ENCODE measurements at regions not wholly inside any gene's neighbourhood (a gene's known extent, or its start where the extent isn't known, plus 50 kb on each side); places are given as distances from the start of the nearest gene placed in this dataset.

- H3K4me3 ChIP-seq (ENCODE audit: low read depth, low read length), result no peak overlapping the region
- peak; percentile 9 for DNase-seq (ENCODE audit: low read depth)
- TF ChIP-seq MAX (IDR thresholded peaks at IDR 0.05; ENCODE audit: low read depth, low read length), result no peak
- no peak for TF ChIP-seq CTCF (IDR thresholded peaks at IDR 0.05; ENCODE audit: low read depth, low read length)
- no peak for TF ChIP-seq MYC (IDR thresholded peaks at IDR 0.05; ENCODE audit: low read depth, low read length)
These were observed 726.1 kb upstream of the WWC1 start for GRCh38 chr5:167565189-167565954.

- TF ChIP-seq POLR2A (IDR thresholded peaks at IDR 0.05; ENCODE audit: extremely low read depth, insufficient read length) (no peak), MAX (IDR thresholded peaks at IDR 0.05; ENCODE audit: low read depth, low read length) (no peak), MYC (IDR thresholded peaks at IDR 0.05; ENCODE audit: low read depth, low read length) (no peak), CTCF (IDR thresholded peaks at IDR 0.05; ENCODE audit: low read depth, low read length) (no peak)
- no peak for DNase-seq (ENCODE audit: low read depth)
- H3K4me3 ChIP-seq (ENCODE audit: low read depth, low read length), result no peak overlapping the region
These were observed 721.0 kb upstream of the WWC1 start for GRCh38 chr5:167570431-167570830.

GRCh38 chr5:167571824-167572223 lies 719.6 kb upstream of the WWC1 start:
- no peak for DNase-seq (ENCODE audit: low read depth)
- TF ChIP-seq POLR2A (IDR thresholded peaks at IDR 0.05; ENCODE audit: extremely low read depth, insufficient read length), result no peak
- TF ChIP-seq MAX (IDR thresholded peaks at IDR 0.05; ENCODE audit: low read depth, low read length), result no peak
- no peak for TF ChIP-seq MYC (IDR thresholded peaks at IDR 0.05; ENCODE audit: low read depth, low read length)
- no peak for TF ChIP-seq CTCF (IDR thresholded peaks at IDR 0.05; ENCODE audit: low read depth, low read length)
- H3K4me3 ChIP-seq (ENCODE audit: low read depth, low read length), result no peak overlapping the region

- no peak for TF ChIP-seq MAX (IDR thresholded peaks at IDR 0.05; ENCODE audit: low read depth, low read length)
- no peak for TF ChIP-seq CTCF (IDR thresholded peaks at IDR 0.05; ENCODE audit: low read depth, low read length)
- TF ChIP-seq MYC (IDR thresholded peaks at IDR 0.05; ENCODE audit: low read depth, low read length), result no peak
- no peak for TF ChIP-seq POLR2A (IDR thresholded peaks at IDR 0.05; ENCODE audit: extremely low read depth, insufficient read length)
- H3K4me3 ChIP-seq (ENCODE audit: low read depth, low read length), result no peak overlapping the region
- DNase-seq (ENCODE audit: low read depth), result no peak
These were observed 717.9 kb upstream of the WWC1 start for GRCh38 chr5:167573370-167574127.

GRCh38 chr5:167574464-167574863 lies 717.0 kb upstream of the WWC1 start:
- TF ChIP-seq POLR2A (IDR thresholded peaks at IDR 0.05; ENCODE audit: extremely low read depth, insufficient read length) (no peak), MYC (IDR thresholded peaks at IDR 0.05; ENCODE audit: low read depth, low read length) (no peak), CTCF (IDR thresholded peaks at IDR 0.05; ENCODE audit: low read depth, low read length) (no peak), MAX (IDR thresholded peaks at IDR 0.05; ENCODE audit: low read depth, low read length) (no peak)
- no peak for DNase-seq (ENCODE audit: low read depth)
- H3K4me3 ChIP-seq (ENCODE audit: low read depth, low read length), result no peak overlapping the region

Data from NB4 (cell line).